Testis (tissue), 2 donors: ENCODE measurements at regions not wholly inside any gene's neighbourhood (a gene's known extent, or its start where the extent isn't known, plus 50 kb on each side); places are given as distances from the start of the nearest gene placed in this dataset.
A peak's percentile ranks its signal among the peaks of the same experiment; 100 is the strongest.

ENCODE experiments used
- DNase-seq: peaks from one replicate; pipeline ENCODE4 v3.0.0-alpha.2; 2019
- H3K27ac ChIP-seq, 2 donors: fragments of 200-600 bp; sonication (generic); one replicate each; pipeline ENCODE4 v1.5.1; 2019
- H3K27me3 ChIP-seq: fragments of 200-600 bp; sonication (generic); one replicate; pipeline ENCODE4 v1.5.1; 2019
- H3K36me3 ChIP-seq: fragments of 200-600 bp; sonication (generic); one replicate; pipeline ENCODE4 v1.5.1; 2017; ENCODE audit warnings: low read depth; ENCODE audit errors: missing control alignments
- H3K4me1 ChIP-seq: fragments of 200-600 bp; sonication (generic); one replicate; pipeline ENCODE4 v1.5.1; 2019
- H3K4me3 ChIP-seq, 2 donors: fragments of 200-600 bp; sonication (generic); one replicate each; pipeline ENCODE4 v1.5.1; 2017 to 2019
- H3K9me3 ChIP-seq: fragments of 200-600 bp; sonication (generic); one replicate; pipeline ENCODE4 v1.5.1; 2017
- POLR2A ChIP-seq: fragments of 450-650 bp; IDR thresholded peaks from one replicate; pipeline ENCODE4 v1.6.1; 2017; ENCODE audit warnings: antibody characterized with exemption, mild to moderate bottlenecking, moderate library complexity
- WGBS, 2 donors: methylation state at CpG; one replicate each; pipeline ENCODE4 v1.1.5; 2018; 5-methylcytosine and 5-hydroxymethylcytosine counted together
- intact Hi-C: fragments of 100-400 bp; cut with DNase I; formaldehyde crosslinking; loops from one replicate; pipeline ENCODE4 v1.15.1; 2023; ENCODE audit warnings: low total_unique reads
- TF ChIP-seq, protein P1 (sequence below), 3 experiments: fragments of 450-650 bp in 2 of 3; fragments of 200-600 bp in 1 of 3; sonication (generic) in 1 of 3; IDR thresholded peaks; one replicate each; pipeline ENCODE4 v1.5.1; 2016 to 2019; ENCODE audit warnings: antibody characterized with exemption in 3 of 3, mild to moderate bottlenecking in 2 of 3, moderate library complexity in 1 of 3

DNA sequence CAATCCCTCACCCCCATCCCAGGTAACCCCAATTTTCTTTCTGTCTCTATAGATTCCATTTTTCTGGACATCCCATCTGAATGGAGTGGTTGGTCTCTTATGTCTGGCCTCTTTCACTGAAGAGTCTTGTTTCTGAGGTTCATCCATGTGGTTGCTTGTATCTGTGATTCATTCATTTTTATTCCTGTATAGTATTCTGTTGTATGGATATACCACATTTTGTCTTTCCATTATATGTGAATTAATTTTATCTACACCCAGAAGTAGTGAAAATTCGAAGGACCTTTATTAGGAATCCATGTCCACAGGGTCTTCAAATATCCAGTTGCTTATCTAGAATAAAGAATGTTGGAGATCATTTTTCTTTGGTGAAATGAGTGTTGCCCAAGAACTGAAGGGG is 207.6 kb upstream of the MSX2 start:
- H3K27ac ChIP-seq: no peak overlapping the region
- H3K4me3 ChIP-seq: no peak overlapping the region
- H3K9me3 ChIP-seq: no peaks in the 10 kb centered on the region
- peaks cover 12% of the 10 kb centered on the region for H3K4me1 ChIP-seq
- WGBS, 2 donors: 85 to 86% methylated on average over 1 of the region's 1 CpG
- no peak for DNase-seq
- TF ChIP-seq POLR2A: no peak
- TF ChIP-seq, protein P1, sequence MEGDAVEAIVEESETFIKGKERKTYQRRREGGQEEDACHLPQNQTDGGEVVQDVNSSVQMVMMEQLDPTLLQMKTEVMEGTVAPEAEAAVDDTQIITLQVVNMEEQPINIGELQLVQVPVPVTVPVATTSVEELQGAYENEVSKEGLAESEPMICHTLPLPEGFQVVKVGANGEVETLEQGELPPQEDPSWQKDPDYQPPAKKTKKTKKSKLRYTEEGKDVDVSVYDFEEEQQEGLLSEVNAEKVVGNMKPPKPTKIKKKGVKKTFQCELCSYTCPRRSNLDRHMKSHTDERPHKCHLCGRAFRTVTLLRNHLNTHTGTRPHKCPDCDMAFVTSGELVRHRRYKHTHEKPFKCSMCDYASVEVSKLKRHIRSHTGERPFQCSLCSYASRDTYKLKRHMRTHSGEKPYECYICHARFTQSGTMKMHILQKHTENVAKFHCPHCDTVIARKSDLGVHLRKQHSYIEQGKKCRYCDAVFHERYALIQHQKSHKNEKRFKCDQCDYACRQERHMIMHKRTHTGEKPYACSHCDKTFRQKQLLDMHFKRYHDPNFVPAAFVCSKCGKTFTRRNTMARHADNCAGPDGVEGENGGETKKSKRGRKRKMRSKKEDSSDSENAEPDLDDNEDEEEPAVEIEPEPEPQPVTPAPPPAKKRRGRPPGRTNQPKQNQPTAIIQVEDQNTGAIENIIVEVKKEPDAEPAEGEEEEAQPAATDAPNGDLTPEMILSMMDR (IDR thresholded peaks at IDR 0.05): no peak
- no peaks in the 10 kb centered on the region for H3K36me3 ChIP-seq
- intact Hi-C loops: no loop called here
- no peaks in the 10 kb centered on the region for H3K27me3 ChIP-seq

GRCh38 chr5:174518512-174518911 is 205.9 kb upstream of the MSX2 start:
- intact Hi-C loops: no loop called here
- H3K4me1 ChIP-seq: peaks cover 12% of the 10 kb centered on the region
- no peak for DNase-seq
- H3K27ac ChIP-seq: no peak overlapping the region
- WGBS, 2 donors: 78 to 79% methylated on average over 7 of the region's 7 CpGs
- no peaks in the 10 kb centered on the region for H3K27me3 ChIP-seq
- TF ChIP-seq POLR2A: no peak
- TF ChIP-seq, protein P1 (IDR thresholded peaks at IDR 0.05): no peak
- no peaks in the 10 kb centered on the region for H3K9me3 ChIP-seq
- no peak overlapping the region for H3K4me3 ChIP-seq
- H3K36me3 ChIP-seq: no peaks in the 10 kb centered on the region

DNA sequence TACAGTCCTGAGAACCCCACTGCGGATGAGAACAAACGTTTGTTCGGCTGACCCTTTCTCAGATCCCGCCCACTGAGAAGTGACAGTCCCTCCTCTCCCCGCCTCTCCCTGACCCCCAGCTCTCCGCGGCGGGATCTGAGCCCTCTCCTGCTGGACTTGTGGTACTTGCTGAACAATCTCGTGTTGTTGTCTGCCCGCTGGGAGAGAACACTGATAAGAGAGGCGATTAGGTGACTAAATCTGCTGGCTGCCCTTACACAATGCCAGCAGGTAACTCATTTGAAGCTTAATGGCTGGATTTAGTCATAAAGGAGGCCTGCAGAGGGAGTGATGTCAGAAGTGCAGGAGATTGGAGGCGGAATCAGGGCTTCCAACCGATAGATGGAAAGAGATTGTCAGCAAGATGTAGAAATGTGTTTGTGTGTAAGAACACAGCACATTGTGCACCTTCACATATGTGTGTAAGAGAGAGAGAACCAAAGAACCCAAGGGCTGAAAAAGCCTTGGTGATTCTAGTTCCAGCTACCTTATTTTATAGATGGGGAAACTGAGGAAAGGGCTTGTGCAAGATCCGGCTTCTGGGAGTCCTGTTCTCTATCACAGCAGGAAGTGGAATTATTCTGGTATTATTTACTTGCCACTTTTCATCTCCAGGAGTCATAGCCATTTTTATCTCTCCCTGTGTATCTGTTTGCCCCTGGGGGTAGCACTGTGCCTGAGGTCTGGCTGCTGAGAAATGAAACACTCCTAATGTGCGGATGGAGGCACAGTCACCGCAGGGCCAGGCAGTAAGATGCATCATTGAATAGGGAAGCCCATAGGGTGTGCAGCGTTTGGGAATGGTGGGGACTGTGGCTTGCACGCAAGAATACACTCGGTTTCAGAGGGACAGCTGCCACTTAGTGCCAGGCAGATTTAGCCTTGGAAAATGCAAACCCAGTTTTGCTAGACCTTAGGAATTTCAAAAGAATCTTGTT is 203.7 kb upstream of the MSX2 start:
- Histone ChIP-seq H3K4me3 (no peak overlapping the region), H3K9me3 (no peaks in the 10 kb centered on the region), H3K4me1 (peaks cover 12% of the 10 kb centered on the region), H3K27me3 (no peaks in the 10 kb centered on the region), H3K36me3 (no peaks in the 10 kb centered on the region), H3K27ac (peak overlapping the region; percentile 39 to 45)
- intact Hi-C loops: no loop called here
- WGBS, 2 donors: 49 to 55% methylated on average over 19 of the region's 19 CpGs
- peak; percentile 72 for DNase-seq
- no peak for TF ChIP-seq POLR2A
- TF ChIP-seq, protein P1 (IDR thresholded peaks at IDR 0.05): no peak

DNA sequence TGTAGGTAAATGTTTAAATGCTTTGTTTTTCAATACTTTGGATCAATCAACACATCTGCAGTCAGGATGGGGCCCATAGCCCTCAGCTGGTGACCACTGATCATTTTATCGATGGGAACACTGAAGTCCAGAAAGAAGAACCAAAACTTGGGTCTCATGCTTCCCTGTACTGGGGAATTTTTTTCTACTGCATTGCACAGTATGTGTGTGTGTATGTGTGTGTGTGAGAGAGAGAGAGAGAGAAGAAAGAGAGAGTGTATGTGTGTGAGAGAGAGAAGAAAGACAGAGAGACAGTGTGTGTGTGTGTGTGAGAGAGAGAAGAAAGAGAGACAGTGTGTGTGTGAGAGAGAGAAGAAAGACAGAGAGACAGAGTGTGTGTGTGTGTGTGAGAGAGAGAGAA is 202.9 kb upstream of the MSX2 start:
- H3K9me3 ChIP-seq: no peaks in the 10 kb centered on the region
- TF ChIP-seq POLR2A: no peak
- TF ChIP-seq, protein P1 (IDR thresholded peaks at IDR 0.05): no peak
- intact Hi-C loops: no loop called here

More for the DNA sequence above, 202.9 kb upstream of the MSX2 start:
- no peak for DNase-seq
- Histone ChIP-seq H3K4me1 (peaks cover 12% of the 10 kb centered on the region), H3K36me3 (no peaks in the 10 kb centered on the region), H3K4me3 (no peak overlapping the region), H3K27ac (no peak overlapping the region), H3K27me3 (no peaks in the 10 kb centered on the region)
- 67 to 92% methylated on average over 1 of the region's 1 CpG for WGBS, 2 donors
